GM21717 (cell line): ENCODE measurements at regions not wholly inside any gene's neighbourhood (a gene's known extent, or its start where the extent isn't known, plus 50 kb on each side); places are given as distances from the start of the nearest gene placed in this dataset.
"Not testable (repeated sequence)": the region's sequence is repeated elsewhere in the genome, so short reads cannot be mapped to it uniquely, and the experiment has no call there.

Experiments used
- ATAC-seq: cut with Tn5 transposase; IDR thresholded peaks from one replicate; pipeline ENCODE4 v1.9.1; 2021; ENCODE audit warnings: mild to moderate bottlenecking, moderate library complexity; ENCODE audit not compliant: unreplicated experiment

DNA sequence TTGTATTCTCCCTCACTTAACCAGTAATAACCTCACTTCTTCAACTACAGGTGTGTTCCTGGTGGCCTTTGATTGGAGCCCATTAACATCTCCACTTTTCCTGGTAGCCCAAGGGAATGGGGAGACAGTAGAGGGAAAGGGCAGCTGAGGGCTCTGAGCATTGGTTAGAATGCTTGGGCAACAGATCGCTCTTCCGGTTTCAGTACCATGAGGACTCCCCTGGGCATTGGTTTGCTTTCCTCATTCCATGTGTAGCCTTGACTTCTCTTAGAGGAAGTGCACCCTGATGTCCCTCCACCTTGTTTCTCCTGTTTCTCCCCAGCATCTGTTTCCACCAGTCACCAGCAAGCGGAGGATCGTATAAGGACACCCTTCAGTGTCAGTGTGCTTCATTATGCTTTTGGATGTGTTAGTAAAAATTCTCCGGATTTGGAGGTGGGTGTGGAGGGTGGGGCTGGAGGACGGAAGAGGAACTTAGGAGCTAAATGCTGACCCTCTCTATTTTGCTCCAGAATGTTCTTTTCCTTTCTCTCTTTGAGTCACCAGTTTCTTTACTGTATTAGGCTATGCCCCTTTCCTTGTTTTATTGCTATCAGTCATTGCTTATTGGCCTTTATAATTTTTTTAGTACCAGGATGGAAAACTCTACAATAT lies 50.6 kb upstream of the ZNG1B start:
- not testable (repeated sequence) for ATAC-seq

DNA sequence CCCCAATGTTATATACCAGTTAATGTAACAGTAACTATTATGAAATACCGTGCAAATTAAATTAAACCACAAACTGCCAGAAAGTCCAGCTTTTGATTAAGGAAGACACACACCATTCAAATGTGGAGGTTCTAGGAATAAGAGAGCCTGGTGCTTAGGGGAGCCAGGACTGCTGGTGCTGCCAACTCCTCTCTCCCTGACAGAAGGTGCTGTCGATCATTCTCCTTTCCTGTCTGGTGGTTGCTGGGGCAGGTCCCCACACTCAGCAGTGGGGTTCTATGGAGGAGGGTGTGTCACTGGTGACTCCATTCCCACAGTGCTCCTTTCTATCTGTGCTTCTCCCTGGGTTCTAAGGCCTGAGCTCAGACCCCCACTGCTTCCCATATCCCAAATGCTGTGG lies 57.9 kb upstream of the ZNG1B start:
- not testable (repeated sequence) for ATAC-seq

DNA sequence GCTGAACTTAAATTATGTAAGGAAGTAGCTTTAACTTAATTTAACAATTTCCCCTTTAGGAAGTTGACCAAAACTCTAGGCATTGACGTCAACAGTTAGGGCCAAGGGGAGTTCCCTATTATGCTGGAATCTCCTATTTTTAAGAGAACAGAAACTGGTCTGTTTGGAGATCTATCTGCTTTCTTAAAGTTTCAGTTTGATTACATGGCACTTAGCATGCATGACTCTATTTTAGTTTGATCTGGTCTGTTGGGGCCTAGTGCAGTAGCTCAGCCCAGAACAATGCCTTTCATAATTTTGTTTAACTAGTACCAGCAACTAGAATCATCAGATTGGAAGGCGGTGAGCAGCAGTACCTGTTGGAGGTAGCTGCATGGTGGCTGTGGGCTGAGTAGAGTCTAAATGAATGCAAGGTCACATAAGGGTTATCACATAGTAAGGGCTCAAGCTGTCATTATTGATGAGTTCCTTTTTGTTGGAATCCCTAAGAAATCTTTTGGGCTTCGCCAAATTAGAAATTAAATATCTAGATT lies 60.5 kb upstream of the ZNG1B start:
- ATAC-seq, result peak; percentile 86

DNA sequence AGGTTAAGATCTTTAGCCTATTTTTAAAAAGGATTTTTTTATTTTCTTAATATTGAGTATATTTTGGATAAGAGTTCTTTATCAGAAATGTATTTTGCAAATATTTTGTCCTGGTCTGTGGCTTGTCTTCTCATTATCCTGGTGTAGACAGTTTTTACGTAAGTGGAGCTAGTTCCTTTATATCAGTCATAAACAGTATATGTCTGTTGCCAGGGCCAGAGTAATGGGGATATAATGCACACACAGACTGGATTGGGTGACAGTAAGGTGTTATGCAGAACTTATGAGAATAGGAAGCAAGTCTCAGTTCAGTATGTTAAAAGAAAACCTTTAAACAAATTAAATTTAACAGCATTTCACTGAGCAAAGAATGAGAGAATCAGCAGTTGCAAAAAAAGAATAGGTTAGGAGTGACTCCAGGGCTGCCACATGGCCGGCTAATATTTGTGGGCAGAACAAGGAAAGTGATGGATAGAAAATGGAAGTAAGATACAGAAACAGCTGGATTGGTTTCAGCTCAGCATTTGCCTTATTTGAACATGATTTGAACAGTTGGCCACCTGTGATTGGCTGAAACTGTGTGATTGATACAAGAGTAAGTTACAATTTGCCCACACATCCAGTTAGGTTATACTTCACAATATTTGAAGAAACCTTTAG lies 61.1 kb upstream of the ZNG1B start:
- ATAC-seq, result peak; percentile 35

DNA sequence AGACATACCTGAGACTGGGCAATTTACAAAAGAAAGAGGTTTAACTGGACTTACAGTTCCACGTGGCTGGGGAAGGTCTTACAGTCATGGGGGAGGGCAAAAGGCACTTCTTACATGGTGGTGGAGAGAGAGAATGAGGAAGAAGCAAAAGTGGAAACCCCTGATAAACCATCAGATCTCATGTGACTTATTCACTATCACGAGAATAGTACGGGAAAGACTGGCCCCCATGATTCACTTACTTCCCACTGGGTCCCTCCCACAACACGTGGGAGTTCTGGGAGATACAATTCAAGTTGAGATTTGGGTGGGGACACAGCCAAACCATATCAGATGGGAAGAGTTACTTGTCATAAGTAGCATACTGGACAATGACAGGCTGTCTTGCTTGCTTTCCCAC lies 62.6 kb upstream of the ZNG1B start:
- not testable (repeated sequence) for ATAC-seq

DNA sequence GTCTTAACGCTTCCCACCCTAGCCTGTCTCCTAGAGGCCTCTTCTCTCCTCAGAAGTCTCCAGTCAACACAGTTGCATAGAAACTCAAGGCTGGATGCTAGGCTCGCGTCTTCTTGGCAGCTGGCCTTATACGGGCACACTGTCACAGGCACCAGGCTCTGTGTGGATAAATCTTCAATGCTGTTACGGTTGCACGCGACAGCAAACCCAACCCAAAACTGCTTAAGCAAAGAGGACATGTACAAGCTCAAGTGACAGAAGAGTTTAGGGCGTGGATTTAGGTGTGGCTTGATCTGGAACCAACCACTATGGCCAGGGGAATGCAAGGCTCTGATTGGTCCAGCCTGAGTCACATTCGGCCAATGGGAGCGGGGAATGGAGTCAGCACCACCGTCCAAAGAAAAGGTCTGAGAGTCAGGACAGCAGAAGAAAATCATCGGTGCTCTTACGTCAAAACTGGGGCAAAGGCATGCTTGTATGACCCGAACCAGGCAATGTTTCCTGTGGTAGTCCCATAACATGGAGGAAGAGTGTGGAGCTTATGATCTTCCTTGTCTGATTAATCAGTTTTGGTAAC lies 65.1 kb upstream of the ZNG1B start:
- not testable (repeated sequence) for ATAC-seq

DNA sequence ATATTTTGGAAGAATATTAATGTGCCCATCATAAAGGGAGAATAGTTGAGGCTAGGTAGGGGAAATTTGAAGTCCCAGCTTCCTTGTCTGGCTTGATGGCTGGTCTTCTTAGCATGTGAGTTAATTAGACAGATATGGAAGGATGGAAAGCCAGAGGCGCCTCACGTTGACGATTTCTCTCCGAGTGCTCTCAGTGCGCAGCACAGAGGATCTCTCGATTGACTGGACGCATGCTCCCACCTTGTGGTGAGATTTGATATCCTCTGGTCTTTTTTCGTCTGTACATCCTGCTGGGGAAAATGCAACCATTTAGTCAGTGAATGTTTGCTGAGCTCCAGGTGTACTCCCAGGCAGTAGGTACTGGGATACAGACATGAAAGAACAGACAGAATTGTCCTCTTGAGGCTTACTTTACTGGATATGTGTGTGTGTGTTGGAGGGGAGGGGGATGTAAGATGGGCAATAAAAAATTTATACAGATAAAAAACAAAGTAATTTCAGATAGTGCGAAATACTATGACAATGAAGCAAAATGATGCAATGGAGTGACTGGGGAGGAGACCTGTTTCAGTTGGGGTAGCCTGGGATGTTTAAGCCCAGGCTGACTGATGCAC lies 66.9 kb upstream of the ZNG1B start:
- ATAC-seq, result no peak

DNA sequence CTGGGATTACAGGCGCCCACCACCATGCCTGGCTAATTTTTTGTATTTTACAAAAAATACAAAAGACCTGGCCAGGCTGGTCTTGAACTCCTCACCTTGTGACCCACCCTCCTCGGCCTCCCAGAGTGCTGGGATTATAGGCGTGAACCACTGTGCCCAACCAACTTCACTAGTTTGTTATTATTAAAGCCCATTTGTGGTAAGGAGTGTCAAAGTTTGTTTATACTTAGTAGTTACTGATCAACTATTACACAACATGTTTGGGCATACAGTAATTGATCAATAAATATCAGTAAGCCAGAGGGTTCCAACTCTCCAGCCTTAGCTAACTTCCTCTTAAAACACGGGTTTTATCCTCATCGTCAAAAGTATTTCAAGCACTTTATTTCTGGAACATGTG lies 67.5 kb upstream of the ZNG1B start:
- no peak for ATAC-seq

DNA sequence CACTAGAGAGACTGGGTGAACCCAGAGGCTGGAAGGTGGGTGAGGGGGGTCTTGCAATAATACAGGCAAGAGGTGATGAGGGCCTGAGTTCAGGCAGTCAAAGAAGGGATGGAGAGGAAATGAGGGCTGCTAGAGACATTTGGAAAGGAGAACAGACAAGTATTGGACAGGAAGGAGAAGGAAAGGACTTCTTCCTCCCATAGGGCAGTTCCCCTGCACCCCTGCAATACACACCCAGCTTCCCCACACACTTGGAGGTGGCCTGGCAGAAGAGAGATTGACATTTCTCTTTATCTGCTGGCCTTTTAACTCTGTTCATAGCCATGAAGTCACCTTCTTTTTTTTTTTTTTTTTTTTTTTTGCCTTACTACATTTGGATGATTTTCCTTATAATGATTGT lies 68.9 kb upstream of the ZNG1B start:
- ATAC-seq, result not testable (repeated sequence)

DNA sequence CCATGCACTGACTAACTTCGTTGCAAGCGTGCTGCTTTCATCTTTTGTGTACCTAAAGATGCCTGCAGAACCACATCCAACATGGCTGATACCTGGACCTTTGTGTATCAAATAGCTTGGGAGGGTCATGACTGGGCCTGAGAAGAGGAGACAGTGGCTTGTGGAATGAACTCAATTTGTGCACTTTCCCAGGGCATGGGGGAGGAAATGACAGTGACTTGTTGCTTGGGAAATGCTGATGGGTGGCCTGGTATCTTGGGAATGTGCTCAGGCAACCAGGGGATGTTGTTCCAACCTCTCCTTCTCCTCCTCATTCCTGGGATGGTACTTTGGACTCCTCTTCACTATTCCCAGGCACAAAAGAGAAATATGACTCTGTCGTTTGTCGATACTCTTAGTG lies 70.7 kb upstream of the ZNG1B start:
- not testable (repeated sequence) for ATAC-seq

DNA sequence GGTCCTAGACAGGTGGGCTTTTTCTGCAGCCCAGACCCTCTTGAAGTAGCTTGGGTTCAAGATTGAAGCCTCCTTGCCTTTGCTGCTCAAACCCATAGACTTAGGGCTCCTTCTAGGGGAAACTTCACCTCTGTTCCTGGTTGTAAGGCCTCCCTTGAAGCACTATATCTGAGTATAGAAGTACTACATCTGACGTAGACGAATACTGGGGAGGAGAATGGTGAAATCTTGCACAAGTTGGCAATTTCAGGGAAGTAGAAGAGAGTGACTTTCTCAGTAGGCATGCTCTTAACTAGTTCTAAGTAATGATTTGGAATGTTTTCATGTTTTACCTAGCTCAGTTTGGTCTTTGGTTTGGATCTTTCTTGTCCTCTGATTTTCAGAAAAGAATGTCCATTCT lies 71.7 kb upstream of the ZNG1B start:
- ATAC-seq, result not testable (repeated sequence)

DNA sequence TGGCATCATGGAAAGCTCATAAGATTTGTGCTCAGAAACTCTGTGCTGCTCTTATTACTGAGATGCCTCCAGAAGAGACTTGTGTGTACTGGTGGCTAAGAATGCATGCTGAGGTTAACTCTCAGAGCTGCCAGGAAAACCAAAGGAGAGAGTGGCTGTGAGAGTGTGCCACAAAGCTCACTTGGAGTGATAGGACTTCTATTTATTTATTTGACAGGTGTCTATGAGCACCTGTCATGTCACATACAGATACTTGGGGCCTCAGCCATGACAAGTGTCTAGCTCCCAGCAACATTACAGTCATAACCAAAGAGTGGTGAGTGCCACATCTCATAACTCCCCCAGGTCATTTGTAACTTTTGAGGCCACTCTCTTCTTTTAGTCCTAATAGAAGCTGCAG lies 72.2 kb upstream of the ZNG1B start:
- not testable (repeated sequence) for ATAC-seq

DNA sequence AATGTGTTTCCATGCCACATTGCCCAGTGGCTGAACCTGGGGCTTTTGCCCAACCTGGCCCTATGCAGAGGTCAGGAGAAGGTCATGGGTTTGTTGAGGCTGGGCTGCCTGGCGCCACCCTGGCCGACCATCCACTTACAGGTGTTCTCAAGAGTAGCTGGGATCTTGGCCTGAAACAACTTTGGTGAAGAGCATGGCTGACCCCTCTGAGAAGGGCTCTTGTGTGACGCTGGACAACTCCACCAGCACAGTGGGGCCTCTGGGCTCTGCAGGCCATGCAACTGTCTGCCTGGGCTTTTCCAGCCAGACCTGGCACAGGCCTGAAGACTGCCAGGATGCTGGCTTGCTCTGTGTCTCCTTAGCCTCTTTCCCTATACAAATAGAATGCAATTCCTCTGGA lies 76.4 kb upstream of the ZNG1B start:
- no peak for ATAC-seq

DNA sequence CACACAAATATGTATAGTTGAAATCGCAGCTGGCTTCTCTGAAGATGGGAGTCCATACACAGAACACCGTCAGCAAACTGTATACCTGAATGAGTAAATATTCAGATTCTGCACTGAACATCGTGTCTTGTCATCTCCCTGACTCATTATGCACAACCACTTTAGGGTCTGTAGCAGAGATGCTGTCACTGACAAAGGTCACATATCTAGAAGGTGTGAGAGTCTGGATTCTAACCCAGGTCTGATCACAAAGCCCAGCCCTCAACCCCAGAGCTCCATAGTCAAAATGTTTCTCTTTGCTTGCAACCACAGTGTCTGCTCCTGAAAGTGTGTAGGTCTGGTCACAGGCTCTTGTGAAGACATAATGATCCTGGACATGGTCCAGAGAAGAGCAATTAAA lies 78.3 kb upstream of the PAX8 start:
- ATAC-seq, result no peak

DNA sequence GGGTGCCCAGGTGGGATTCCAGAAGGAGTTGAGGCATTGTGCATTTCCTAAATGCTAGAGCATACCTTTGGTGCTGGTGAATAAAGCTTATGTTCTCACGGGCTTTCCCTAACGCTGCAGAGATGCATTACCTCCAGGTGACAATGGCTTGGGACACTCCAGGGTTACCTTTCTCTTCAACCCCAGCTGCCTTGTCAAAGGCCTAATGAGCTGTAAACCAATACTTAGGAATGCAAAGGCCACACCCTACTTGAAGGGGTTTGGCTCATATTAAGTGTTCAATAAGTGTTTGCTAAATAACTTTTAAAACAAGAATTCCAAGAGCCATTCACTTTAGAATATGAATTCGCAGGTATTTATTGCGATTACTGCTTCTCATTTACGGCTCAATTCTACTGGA lies 77.6 kb upstream of the PAX8 start:
- ATAC-seq, result not testable (repeated sequence)

DNA sequence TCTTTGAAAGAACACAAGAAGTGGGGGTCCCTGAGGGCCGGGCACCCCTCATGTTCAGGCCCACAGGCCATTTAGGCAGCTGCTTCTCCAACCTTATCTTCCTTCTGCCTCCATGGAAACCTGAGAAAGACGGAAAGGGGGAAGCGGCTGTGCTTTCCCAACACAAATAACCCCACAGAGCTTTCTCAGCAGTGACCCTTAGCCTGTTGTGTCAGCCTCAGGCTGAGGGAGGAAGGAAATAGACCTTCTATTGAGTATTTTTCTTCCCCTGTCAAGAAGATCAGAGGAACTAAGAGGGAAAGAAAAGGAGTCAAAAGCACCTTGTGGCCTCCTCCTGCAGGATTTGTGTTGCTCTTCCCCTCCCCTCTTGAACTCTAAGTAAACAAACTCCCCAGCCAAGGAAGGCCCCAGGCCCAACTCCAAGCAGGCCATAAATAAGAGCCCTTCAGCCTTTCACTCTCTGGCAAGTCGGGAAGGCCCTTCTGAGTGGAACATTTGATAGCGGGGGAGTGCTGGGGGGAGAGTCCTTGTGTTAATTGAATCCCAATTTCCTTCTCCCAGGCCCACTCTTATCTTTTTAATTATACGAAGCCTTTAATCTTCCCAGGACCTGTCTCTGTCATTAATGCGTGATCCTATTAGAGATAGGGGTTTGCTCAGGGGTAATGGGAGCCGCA lies 76.8 kb upstream of the PAX8 start:
- not testable (repeated sequence) for ATAC-seq

DNA sequence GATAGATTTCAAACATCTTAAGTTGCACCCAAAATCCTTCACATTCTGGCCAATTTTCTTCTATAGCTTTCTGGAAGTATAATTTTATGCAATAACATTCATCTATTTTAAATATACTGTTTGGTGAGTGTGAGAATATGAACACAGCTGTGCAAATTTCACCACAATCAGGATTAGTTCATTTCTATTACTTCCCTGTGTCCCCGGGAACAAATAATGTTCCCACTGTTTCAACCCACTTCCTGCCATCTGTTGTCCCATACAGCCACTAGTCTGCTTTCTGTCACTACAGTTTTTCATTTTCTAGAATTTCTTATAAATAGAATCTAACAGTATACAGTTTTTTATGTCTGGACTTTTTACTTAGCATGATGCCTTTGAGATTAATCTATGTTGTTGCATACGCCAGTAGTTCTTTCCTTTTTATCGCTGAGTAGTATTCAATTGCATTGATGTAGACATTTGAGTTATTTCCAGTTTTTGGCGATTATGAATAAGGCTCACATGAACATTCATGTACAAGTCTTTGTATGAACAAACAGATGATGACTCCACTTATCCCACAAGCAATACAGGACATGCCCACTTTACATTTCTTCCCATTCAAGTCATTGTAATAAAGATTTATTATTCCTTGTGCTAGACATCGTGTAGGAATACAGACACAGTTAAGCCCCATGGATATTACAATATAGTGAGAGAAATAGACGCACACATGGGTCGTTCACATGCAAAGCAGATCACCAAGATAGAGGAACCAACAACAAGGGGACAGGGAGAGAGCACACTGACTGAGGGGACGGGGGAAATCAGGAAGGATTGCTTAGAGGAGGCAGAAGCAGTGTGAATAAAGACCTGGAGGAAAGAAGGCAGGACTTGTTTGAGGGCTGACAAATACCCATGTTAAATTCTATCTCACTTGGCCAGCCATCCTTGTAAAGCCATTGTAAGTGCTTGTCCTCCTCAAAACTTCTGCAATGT lies 72.9 kb upstream of the PAX8 start:
- no peak for ATAC-seq

DNA sequence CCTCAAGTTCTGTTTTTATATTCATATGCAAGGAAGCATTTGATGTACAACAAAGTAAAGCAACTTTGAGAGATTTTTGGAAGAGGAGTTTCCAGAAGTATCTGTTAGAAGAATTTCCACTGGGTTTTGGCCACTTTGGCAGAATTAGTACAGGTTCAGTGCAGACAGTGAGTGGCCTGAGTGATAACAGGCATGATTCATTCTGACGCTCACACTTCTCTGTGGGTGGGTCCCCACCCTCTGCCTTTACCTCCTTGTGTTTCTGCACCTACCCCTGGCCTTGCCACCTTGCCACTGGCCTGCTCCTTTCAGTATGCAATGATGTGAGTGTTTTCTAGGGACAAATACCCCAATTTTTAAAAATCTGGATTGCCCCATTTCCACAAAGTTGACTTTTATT lies 65.1 kb upstream of the PAX8 start:
- not testable (repeated sequence) for ATAC-seq

DNA sequence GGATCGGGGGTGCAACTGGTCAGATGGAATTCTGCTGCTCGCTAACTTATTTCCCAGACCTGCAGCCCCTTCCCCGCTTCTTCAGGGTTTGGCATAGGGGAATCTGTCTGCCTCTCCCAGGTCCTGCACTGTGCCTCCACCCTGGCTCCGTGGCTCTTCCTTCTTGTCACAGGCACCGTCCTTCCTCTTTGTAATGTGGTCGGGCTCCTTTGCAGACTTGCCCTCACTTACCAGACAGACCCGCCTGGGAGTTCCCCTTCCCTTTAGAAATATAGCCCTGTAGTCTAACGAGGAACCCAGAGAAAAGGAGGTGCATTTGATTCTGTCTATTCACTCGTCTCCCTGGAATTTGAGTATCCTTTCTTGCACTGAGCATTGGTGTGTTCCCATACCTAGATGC lies 63.9 kb upstream of the PAX8 start:
- no peak for ATAC-seq

DNA sequence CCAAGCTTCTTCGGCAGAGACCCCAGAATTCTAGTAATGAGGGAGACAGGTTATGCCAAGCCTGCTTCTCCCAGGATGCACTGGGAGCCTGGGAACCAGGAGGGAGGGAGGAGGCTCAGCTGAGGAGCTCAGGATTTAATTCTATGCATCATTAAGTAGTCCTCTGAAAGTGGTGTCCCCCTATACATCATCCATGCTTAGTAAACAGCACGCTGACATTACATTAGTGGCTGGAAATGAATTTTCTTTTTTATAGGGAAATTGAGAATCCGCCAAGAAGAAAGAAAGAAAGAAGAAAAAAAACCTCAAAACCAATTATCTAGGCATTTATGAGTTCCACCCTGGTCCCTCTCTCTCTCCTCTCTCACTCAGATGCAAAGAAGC lies 63.1 kb upstream of the PAX8 start:
- not testable (repeated sequence) for ATAC-seq
